HG03521 (cell line): ENCODE measurements at regions not wholly inside any gene's neighbourhood (a gene's known extent, or its start where the extent isn't known, plus 50 kb on each side); places are given as distances from the start of the nearest gene placed in this dataset.
"Not testable (repeated sequence)": the region's sequence is repeated elsewhere in the genome, so short reads cannot be mapped to it uniquely, and the experiment has no call there.

ENCODE experiments used
- ATAC-seq: cut with Tn5 transposase; IDR thresholded peaks from one replicate; pipeline ENCODE4 v1.9.1; 2021; ENCODE audit warnings: mild to moderate bottlenecking, moderate library complexity; ENCODE audit not compliant: unreplicated experiment

DNA sequence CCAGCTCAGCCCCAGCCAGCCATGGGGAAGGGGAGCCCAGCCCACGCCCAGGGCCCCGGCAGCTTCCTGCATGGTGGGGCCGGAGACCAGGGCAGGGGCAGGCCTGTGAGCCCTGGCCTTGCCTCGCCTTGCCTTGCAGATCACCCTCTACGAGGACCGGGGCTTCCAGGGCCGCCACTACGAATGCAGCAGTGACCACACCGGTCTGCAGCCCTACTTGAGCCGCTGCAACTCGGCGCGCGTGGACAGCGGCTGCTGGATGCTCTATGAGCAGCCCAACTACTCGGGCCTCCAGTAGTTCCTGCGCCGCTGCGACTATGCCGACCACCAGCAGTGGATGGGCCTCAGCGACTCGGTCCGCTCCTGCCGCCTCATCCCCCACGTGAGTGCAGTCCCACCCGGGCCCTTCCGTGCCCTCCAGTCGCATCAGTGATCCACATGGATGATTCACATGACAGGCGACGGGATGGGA, 278.6 kb upstream of the MAP2 start:
- ATAC-seq: not testable (repeated sequence)

DNA sequence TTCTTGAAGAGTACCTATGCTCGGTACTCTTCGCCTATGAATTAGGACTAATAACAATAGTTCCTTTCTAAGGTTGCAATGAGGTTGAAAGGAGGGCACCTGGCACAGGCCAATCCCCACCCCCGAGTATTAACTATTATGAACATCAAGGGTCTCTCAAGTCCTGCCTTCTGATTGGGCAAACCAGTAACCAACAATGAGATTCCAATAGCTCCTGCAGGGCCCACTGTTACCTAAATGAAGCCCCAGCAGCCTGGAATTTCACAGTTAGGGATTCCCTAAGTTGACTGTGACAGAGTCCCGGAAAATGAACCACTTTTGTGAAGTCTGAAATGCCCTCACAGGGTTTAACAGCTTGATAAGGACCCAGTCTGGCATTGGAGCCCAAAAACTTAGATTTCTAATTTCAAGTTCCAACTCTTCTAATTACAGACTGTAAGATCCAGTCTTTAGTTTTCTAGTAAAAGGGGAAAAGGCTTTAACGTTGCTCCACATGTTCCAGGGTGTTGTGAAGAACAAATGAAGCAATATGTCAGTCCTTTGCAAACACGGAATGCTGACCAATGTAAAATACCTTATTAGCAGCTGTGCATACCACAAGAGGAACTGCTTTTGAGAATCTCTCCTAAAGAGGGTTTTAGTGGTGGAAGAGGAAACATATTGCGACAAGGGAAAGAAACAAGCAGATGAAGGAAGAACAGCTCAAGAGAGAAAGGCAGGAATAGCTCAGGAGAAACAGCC, 277.7 kb upstream of the MAP2 start:
- ATAC-seq: no peak

DNA sequence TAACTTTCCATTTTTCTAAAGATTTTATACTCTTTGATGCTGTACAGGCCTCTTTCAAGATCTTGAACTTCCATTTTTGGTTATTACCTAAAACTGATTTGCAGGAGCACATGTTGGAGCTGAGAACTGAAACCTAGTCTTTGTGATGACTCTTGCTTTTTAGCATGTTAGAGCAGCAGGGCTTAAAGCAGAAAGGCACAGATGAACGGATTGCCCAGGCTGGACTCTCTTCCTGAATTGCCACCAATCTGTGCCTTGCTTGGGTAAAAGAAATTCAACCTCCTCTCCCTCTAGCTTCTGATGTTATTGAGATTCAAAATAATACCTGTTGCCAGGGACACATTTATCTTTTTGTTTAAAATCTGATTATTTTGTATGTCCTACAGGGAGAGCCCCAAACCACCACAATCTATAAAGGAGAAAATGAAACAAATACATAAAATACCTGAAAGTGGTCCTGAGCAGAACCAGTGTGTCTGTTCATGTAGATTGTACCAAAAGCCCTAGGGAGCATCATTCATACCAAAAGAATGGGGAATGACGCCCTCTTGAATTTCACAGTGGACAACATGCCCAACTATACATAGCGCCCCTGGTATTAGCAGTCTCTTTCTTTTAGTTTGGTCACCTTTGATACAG, 277.0 kb upstream of the MAP2 start:
- no peak for ATAC-seq

DNA sequence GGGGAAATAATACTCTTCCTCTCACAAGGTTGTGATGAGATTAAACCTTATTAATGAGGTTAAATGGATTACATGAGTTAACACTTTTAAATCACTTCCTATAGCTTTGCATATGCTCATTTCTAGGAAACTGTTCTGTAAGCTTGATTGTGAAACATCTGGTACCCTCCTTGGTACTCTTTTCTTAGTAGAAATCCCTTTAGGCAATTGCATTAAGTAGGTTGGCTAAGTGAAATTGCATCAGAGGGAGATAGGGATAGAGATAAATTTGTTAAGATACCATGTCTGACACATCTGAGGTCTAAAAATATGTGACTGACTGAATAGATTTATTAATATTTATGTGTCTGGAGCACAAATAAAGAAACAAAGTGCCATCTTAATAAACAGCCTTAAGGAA, 275.9 kb upstream of the MAP2 start:
- no peak for ATAC-seq

DNA sequence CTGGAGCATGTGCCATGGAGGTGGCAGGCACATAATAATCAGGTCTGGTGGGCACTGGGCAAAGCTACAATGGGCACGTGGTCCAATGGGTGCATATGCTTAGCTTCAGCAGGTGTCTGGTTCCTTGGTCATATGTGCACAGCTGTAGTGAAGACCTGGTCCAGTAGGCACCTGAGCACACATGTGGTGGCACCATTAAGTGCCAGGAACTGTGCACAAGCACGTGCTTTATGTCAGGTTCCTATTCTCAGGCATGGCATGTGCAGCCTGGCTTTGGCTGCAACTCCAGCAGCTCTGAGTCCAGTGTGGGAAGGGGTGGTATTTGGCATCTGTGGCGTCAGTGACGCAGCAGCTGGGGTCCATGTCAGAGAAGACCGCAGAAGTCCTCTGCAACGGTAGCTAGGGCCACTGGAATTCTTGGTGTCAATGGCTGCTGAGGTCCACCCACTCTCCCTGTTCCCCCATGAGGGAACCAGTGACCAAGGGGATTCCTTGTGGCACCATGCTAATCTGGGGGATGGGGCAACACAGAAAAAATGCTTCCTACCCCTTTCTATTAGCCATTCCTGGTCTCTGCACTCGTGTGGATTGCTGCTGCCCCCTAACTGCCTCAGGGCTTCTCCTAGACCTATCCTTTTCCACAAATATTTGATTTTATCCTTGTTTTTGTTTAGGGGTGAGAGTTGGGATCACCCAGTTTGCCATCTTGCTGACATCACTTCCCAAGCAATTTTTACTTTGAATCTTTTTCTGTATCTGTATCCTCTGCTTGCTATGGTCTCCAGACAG, 262.9 kb upstream of the MAP2 start:
- no peak for ATAC-seq

DNA sequence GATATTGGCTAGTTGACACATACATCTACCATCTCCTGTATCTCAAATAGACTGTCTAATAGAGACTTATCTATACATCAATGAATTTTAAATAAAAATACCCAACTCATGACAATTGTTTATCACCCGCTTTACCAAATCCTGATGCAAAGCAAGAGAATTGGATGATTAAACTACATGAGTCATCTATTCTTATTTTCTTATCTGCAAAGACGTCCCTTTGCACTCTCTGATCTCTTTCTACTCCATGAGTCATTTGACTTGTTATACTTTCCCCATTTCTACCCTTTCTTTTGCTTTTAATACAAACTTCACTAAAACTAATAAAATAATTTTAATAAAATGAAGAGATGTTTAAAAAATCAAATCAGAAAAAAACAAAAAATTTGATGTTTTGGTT, 261.7 kb upstream of the MAP2 start:
- no peak for ATAC-seq

DNA sequence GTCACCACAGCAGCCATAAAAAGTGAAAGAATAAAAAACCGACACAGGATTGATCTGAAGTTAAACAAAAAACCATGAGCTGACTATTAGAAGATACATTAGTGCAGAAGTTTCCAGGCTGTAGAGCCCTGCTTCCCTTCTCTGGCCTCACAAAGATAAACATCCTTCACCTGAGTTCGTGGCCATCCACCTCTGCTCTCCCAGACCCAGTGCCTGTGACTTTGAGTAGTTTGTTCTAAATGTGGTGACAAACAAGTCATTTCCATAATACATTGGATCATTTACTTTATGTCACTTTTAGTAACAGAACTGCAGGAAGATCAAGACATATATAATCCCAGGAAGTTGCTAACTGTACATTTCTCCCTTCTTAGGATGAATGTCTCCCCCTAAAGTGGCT, 241.9 kb upstream of the MAP2 start:
- ATAC-seq: no peak

DNA sequence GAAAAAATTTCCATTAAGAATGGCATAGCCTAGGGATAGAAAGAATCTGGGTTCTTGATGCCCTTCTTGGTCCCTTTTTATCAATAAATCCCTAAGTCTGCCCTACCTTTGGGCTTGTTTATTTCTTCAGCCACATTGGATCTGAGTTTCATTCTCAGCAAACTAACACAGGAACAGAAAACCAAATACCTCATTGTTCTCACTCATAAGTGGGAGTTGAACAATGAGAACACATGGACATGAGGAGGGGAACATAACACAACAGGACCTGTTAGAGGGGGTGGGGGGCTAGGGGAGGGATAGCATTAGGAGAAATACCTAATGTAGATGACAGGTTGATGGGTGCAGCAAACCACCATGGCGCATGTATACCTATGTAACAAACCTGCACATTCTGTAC, 237.0 kb upstream of the MAP2 start:
- not testable (repeated sequence) for ATAC-seq

DNA sequence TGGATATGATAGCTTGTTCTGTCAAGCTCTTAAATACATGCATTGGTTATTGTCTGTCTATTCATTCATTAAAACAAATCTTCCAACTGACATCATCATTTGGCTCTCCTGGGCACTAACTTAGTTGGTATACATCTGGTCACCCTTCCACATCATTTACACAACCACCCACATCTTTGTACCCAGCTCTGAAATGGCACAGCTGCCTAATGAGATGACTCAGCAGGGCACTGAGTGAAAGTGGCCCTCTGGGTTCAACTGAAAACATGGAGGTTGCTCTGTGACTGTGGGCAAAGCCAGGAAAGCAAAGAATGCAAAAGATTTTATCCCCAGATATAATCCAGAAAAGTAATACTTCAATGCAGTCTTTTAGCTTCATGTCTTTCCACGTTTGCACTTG, 234.0 kb upstream of the MAP2 start:
- no peak for ATAC-seq

DNA sequence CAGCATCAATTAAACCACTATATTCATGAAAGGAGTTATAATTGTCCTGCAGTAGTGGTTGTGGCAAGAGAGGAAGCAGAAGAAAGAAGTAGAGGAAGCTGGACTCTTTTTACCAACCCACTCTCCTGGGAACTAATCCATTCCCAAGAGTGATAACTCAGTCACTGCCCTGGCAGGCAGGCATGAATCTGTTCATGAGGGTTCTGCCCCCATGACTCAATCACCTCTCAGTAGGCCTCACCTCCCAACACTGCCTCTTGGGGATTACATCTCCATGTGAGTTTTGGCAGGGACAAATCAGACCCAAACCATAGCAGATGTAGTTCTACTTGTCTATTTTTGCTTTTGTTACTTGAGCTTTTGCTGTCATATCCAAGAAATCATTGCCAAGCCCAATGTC, 232.7 kb upstream of the MAP2 start:
- no peak for ATAC-seq

DNA sequence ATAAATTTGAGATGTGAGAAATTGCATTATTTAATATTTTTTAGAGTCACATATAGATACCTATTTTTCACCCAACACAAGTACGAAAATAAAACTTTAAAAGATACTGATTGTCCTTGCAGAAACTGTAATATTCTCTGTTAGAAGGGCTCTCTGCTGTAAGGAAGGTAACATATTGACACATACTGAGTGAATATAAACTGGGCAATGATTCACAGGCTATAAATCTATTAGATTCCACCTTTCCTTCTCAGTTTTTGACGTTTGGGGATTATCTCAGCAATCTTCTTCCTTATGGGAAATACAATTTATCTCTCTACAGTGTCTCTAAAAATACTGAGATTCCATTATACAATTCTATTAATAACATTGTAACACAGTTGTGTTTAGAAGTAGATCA, 229.1 kb upstream of the MAP2 start:
- ATAC-seq: no peak

DNA sequence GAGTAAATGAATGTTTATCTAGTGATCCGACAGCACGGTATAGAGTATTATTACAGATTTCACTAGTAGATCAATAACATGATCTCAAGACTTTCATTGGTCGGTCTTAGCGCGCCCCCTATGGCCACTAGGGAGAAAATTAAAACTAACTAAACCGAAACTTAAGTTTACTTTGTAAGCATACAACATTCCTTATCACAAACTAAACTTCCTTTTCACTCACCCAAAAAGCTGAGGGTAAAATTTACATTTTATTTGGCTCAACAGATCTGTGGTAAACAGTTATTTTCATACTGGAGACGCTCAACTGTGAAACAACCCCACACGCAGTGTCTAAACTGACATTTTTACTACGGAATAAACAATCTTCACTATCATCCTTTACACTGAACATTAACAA, 215.6 kb upstream of the MAP2 start:
- peak; percentile 43 for ATAC-seq

DNA sequence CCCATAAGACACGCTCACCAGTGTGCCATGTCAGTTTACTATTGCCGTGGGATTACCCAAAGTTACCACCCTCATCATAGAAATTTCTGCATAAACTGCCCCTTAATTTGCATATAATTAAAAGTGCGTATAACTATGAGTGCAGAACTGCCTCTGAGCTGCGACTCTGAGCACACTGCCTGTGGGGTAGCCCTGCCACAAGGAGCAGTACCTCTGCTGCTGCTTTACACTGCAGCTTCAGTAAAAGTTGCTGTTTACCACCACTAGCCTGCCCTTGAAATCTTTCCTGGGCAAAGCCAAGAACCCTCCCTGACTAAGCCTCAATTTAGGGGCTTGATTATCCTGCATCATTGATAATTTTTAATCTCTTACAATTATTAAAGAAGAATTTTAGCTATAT, 213.9 kb upstream of the MAP2 start:
- no peak for ATAC-seq

DNA sequence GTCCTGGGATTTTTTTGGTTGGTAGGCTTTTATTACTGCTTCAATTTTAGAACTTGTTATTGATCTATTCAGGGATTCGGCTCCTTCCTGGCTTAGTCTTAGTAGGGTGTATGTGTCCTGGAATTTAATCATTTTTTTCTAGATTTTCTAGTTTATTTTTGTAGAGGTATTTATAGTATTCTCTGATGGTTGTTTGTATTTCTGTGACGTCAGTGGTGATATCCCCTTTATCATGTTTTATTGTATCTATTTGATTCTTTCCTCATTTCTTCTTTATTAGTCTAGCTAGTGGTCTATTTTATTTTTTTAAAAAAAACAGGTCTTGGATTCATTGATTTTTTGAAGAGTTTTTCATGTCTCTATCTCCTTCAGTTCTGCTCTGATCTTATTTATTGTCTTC, 193.3 kb upstream of the MAP2 start:
- no peak for ATAC-seq

DNA sequence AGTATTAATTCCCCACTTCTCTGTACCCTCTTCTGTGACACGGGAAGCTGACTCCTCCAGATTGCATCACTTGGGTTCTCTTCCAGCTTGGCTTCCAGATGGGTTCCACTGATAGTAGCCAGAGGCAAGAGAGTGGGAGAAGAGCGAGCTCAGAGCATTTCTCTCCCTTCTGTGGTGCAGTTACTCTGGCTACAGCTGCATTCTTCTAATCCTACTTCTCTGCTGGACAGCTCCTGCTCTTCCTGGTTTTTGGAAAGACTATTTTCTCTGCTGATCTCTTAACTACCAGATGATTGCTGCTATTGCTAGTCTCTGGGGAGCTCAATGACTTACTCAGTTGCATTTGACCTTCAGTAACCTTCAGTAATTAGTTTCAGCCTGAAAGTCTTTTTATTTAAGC, 187.5 kb upstream of the MAP2 start:
- no peak for ATAC-seq

DNA sequence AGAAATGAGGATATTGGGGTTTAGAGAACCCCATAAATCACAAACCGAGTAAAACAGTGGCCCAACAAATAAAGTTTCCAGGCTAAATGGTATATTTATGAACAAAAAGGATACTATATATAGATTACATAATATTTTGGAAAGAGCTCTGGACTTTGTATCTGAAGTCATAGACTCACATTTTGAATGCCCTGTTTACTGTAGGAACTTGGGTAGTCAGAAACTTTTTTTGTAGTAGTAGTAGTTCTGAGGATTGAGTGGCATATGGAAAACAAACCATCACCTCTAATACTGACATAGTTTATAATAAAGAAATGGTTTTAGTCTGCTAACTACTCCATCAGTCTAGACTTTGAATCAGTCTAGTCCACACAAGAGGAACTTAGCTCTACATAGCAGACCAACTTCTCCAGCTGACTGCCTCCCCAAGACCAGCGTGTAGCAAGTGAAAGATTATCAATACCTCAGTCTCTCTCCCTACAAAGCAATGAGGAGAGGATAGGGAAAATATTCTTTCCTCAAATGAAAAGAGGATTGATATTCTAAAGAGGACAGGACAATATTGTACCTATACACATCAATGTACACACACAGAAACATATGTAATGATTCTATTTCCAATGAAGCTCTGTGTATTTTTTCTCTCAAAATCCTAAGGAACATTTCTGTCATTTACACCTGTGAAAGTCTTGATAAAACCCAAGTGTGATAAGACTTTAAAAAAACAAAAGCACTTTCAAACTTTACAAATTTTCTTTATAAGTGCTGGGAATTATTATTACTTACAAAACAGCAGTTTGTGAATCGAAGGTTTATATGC, 184.9 kb upstream of the MAP2 start:
- ATAC-seq: no peak

DNA sequence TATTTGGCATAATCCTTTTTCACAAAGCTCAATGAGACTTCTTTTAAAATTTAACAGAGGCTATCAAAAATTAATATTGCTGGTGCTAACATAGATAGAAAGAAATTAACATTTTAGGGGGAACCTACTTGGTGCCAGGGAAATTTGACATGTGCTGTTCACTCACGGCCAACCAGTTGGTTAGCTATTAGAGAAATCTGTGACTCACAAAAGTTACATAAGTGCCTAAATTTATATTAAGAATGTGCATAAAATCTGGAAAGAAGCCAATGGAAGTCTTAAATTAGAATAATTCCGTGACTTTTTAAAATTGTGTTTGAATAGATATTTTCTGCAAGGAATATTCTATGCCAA, 184.3 kb upstream of the MAP2 start:
- no peak for ATAC-seq

DNA sequence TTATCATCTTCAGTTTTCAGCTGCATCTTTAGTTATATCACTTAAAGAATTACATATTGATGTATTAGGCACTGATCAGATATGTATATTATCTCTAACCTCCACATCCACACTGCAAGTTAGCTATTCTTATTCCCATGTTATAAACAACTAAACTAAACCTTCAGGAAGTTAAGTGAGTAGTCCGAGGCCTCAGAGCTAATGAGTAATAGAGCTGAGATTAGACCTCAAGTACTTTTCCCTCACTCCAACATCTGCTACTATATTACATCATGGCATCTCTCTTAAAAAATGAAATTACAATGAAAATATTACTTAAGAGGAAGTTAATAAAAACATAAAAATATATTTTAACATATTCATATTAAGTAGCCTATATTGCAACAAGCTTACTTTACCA, 183.6 kb upstream of the MAP2 start:
- ATAC-seq: no peak

DNA sequence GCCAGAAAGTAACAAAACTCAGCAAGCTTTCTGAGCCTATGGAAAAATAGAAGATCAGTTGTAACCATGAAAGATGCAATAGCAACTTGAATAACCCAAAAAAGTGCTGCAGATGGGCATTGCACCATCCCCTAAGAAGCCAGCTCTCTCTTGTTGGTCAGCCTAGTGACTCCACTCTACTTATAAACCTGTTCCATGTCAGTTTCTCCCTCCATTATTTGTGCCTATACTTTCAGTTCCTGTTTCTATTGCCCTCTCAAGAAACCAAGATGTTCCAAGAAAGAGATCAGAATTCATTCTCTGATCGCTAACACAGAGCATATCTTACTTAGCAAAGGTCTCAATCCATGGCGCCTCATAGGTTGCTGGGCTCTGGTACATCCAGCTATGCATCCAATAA, 170.3 kb upstream of the MAP2 start:
- ATAC-seq: no peak

DNA sequence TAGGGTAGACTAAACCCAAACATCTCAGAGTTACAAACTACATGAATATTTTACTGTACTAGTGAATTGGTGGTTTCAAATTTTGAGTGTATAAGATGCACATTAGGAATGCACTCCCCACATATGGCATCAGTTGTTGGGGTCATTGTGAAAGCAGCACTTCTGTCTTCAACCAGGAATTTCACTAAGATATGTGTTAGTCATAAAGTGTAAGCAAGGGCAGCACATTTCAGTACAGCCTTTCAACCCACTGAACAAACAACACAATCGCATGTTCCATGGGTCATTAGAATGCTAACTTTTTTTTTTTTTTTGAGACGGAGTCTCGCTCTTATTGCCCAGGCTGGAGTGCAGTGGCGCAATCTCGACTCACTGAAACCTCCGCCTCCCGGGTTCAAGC, 164.1 kb upstream of the MAP2 start:
- no peak for ATAC-seq

DNA sequence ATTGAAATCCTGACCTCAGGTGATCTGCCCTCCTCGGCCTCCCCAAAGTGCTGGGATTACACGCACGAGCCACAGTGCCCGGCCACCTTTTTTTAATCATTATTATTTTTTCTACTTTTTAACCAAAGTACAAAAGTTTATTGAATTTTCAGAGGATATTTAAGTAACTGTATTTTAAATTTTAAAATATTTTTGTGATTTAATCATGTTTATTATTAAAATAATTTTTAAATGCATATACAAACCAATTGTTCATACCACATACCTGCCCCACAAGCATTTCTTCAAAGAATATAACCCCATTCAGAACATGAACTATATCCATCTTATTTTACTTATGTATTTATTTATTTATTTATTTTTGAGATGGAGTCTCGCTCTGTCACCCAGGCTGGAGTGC, 163.6 kb upstream of the MAP2 start:
- ATAC-seq: no peak
